ENCODE measurements at regions not wholly inside any gene's neighbourhood (a gene's known extent, or its start where the extent isn't known, plus 50 kb on each side); places are given as distances from the start of the nearest gene placed in this dataset.

DNA sequence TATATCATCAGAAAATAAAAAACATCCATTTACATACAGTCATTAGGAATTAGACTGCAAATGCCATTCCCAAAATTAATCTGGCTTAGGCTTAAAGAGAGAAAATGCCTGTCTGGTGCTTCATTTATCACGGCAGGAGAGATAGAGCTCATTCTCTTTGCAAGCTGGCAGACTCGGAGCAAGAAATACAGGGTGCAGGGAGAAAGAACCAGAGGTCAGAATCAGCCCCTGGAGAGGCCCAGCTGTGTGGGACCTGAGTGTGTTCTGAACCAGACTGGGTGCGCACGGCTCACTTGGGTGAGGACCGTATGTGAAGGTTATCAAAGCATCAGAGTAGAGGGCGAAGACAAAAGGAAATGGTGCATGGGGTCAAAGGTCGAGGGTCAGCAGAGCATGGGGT is 227.8 kb downstream of the ACKR3 start:
- Histone ChIP-seq H3K27me3 (ENCODE audit: insufficient read depth) (no peaks in the 10 kb centered on the region; the same call in 1 of the 2 replicates), H3K4me3 (ENCODE audit: low read depth in 2 of 2, low read length in 1 of 2) (no peak overlapping the region), H3K4me2 (no peak overlapping the region), H3K9me2 (no peaks in the 10 kb centered on the region), H3F3A (replicated peaks; ENCODE audit: insufficient read depth) (no peaks in the 10 kb centered on the region), H4K20me1 (ENCODE audit: insufficient read depth) (no peaks in the 10 kb centered on the region), H3K9me3 (no peaks in the 10 kb centered on the region), H3K36me3 (replicated peaks in 1 of 2; ENCODE audit: control insufficient read depth in 1 of 2, insufficient read depth in 2 of 2, low read length in 1 of 2) (no peaks in the 10 kb centered on the region), H2AFZ (ENCODE audit: low read depth) (no peak overlapping the region), H3K27ac (ENCODE audit: low read depth in 2 of 2, low read length in 1 of 2) (no peak overlapping the region), H3K79me2 (ENCODE audit: insufficient read depth) (no peaks in the 10 kb centered on the region), H3K9ac (no peak overlapping the region), H3K4me1 (ENCODE audit: control insufficient read depth in 1 of 2, insufficient read depth in 2 of 2, low read depth in 1 of 2, low read length in 1 of 2) (no peaks in the 10 kb centered on the region)
- DNase-seq, result no peak
- ChIA-PET CTCF (no interaction called here), POLR2A (no interaction called here)
- 43% methylated on average over 7 of the region's 7 CpGs for WGBS (ENCODE audit: low lambda C conversion rate)
- no peak for TF ChIP-seq YY1 (IDR thresholded peaks at IDR 0.05; ENCODE audit: low read depth)
- no peak for TF ChIP-seq FOXJ3 (CRISPR knock-in tag; IDR thresholded peaks at IDR 0.05)
- no peak for TF ChIP-seq CHD2 (IDR thresholded peaks at IDR 0.05; ENCODE audit: low read length, partially characterized antibody)
- TF ChIP-seq EZH2phosphoT487 (IDR thresholded peaks at IDR 0.05; ENCODE audit: borderline replicate concordance, low read depth), result no peak
- no peak for TF ChIP-seq RFX5 (IDR thresholded peaks at IDR 0.05; ENCODE audit: low read length)
- TF ChIP-seq, protein P1, sequence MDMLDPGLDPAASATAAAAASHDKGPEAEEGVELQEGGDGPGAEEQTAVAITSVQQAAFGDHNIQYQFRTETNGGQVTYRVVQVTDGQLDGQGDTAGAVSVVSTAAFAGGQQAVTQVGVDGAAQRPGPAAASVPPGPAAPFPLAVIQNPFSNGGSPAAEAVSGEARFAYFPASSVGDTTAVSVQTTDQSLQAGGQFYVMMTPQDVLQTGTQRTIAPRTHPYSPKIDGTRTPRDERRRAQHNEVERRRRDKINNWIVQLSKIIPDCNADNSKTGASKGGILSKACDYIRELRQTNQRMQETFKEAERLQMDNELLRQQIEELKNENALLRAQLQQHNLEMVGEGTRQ (IDR thresholded peaks at IDR 0.05; ENCODE audit: borderline replicate concordance, low read depth, low read length), result no peak
- TF ChIP-seq, protein P2, sequence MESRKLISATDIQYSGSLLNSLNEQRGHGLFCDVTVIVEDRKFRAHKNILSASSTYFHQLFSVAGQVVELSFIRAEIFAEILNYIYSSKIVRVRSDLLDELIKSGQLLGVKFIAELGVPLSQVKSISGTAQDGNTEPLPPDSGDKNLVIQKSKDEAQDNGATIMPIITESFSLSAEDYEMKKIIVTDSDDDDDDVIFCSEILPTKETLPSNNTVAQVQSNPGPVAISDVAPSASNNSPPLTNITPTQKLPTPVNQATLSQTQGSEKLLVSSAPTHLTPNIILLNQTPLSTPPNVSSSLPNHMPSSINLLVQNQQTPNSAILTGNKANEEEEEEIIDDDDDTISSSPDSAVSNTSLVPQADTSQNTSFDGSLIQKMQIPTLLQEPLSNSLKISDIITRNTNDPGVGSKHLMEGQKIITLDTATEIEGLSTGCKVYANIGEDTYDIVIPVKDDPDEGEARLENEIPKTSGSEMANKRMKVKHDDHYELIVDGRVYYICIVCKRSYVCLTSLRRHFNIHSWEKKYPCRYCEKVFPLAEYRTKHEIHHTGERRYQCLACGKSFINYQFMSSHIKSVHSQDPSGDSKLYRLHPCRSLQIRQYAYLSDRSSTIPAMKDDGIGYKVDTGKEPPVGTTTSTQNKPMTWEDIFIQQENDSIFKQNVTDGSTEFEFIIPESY (IDR thresholded peaks at IDR 0.05; ENCODE audit: borderline replicate concordance, low read depth), result no peak
- TF ChIP-seq TAF1 (IDR thresholded peaks at IDR 0.05; ENCODE audit: borderline replicate concordance, low read depth, low read length), result no peak
- TF ChIP-seq ELF1 (IDR thresholded peaks at IDR 0.05), result no peak
- TF ChIP-seq MXI1 (IDR thresholded peaks at IDR 0.05; ENCODE audit: low read depth, low read length), result no peak
- TF ChIP-seq TCF12 (IDR thresholded peaks at IDR 0.05), result no peak
- TF ChIP-seq EP300 (IDR thresholded peaks at IDR 0.05; ENCODE audit: borderline replicate concordance in 1 of 2, low read depth in 1 of 2, low read length in 1 of 2), result no peak
- no peak for TF ChIP-seq RXRA (IDR thresholded peaks at IDR 0.05; ENCODE audit: borderline replicate concordance, low read depth)
- TF ChIP-seq MEF2A (IDR thresholded peaks at IDR 0.05; ENCODE audit: borderline replicate concordance, low read depth), result no peak
- TF ChIP-seq, protein P3, sequence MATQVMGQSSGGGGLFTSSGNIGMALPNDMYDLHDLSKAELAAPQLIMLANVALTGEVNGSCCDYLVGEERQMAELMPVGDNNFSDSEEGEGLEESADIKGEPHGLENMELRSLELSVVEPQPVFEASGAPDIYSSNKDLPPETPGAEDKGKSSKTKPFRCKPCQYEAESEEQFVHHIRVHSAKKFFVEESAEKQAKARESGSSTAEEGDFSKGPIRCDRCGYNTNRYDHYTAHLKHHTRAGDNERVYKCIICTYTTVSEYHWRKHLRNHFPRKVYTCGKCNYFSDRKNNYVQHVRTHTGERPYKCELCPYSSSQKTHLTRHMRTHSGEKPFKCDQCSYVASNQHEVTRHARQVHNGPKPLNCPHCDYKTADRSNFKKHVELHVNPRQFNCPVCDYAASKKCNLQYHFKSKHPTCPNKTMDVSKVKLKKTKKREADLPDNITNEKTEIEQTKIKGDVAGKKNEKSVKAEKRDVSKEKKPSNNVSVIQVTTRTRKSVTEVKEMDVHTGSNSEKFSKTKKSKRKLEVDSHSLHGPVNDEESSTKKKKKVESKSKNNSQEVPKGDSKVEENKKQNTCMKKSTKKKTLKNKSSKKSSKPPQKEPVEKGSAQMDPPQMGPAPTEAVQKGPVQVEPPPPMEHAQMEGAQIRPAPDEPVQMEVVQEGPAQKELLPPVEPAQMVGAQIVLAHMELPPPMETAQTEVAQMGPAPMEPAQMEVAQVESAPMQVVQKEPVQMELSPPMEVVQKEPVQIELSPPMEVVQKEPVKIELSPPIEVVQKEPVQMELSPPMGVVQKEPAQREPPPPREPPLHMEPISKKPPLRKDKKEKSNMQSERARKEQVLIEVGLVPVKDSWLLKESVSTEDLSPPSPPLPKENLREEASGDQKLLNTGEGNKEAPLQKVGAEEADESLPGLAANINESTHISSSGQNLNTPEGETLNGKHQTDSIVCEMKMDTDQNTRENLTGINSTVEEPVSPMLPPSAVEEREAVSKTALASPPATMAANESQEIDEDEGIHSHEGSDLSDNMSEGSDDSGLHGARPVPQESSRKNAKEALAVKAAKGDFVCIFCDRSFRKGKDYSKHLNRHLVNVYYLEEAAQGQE (IDR thresholded peaks at IDR 0.05; ENCODE audit: low read depth, low read length), result no peak
- TF ChIP-seq, protein P4, sequence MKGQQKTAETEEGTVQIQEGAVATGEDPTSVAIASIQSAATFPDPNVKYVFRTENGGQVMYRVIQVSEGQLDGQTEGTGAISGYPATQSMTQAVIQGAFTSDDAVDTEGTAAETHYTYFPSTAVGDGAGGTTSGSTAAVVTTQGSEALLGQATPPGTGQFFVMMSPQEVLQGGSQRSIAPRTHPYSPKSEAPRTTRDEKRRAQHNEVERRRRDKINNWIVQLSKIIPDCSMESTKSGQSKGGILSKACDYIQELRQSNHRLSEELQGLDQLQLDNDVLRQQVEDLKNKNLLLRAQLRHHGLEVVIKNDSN (IDR thresholded peaks at IDR 0.05; ENCODE audit: borderline replicate concordance, low read depth), result no peak
- TF ChIP-seq, protein P5, sequence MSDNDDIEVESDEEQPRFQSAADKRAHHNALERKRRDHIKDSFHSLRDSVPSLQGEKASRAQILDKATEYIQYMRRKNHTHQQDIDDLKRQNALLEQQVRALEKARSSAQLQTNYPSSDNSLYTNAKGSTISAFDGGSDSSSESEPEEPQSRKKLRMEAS (IDR thresholded peaks at IDR 0.05; ENCODE audit: low read depth), result no peak
- no peak for TF ChIP-seq FOXM1 (IDR thresholded peaks at IDR 0.05; ENCODE audit: low read depth)
- no peak for TF ChIP-seq NRF1 (IDR thresholded peaks at IDR 0.05; ENCODE audit: low read depth, low read length)
- TF ChIP-seq TEAD4 (IDR thresholded peaks at IDR 0.05; ENCODE audit: borderline replicate concordance, insufficient read depth), result no peak
